ENCODE measurements at regions not wholly inside any gene's neighbourhood (a gene's known extent, or its start where the extent isn't known, plus 50 kb on each side); places are given as distances from the start of the nearest gene placed in this dataset.
"Not testable (repeated sequence)": the region's sequence is repeated elsewhere in the genome, so short reads cannot be mapped to it uniquely, and the experiment has no call there.

GRCh38 chr9:80485420-80486250 is 913.9 kb downstream of the TLE4 start:
- DNase-seq (ENCODE audit: low read depth in 2 of 2), result no peak

GRCh38 chr9:80482251-80482650 is 910.5 kb downstream of the TLE4 start:
- DNase-seq (ENCODE audit: low read depth in 2 of 2), result not testable (repeated sequence)

DNA sequence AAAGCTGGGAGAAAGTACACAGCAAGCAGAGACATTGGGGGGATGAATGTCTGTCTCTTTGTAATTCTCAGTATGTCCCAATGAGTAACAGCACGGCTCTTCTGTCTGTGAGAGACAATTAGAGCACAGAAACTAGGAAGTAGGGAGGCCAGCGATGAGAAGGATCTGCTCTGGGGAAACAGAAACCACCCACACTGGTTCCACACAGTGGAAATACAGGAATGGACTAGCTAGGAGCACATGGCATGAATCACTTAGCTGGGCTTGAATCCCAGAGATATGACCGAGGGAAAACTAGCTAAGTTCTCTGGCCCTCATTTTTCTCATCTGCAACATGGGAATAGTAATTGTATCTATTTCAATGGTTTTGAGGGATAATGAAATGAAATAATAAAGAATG is 895.9 kb downstream of the TLE4 start:
- DNase-seq (ENCODE audit: low read depth in 2 of 2), result no peak

GRCh38 chr9:80465556-80465955 is 893.8 kb downstream of the TLE4 start:
- no peak for DNase-seq (ENCODE audit: low read depth in 2 of 2)

- no peak for DNase-seq (ENCODE audit: low read depth in 2 of 2)
Measured at GRCh38 chr9:80449513-80449912, 877.7 kb downstream of the TLE4 start.

DNA sequence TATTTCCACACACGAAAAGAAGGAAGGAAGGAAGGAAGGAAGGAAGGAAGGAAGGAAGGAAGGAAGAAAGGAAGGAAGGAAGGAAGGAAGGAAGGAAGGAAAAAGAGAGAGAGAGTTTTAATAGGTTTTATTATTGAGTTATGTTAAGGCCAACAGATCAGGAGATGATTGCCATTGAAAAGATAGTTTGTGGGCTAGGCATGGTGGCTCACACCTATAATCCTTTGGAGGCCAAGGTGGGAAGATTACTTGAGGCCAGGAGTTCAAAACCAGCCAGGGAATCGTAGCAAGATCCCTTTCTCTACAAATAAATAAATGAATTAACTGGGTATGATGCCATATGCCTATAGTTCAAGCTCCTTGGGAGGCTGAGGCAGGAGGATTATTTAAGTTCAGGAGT is 877.2 kb downstream of the TLE4 start:
- no peak for DNase-seq (ENCODE audit: low read depth in 2 of 2)

DNA sequence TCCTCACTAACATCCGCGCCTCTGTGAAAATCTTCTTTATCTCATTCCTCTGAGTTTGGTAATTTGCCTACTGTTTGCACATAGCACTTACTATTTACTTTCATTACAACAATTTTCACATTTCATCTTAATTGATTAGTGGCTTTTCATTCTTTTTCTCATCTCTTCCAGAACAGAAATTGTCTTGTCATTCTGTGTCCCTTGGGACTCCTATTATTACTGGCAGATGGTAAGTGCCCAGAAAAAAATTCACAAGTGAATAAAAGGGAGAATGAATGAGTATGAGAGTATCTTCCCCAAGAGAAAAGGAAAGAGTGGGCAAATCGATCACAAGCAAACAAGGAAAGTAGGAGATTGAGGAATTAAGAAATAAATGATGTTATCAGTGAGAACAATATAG is 876.1 kb downstream of the TLE4 start:
- no peak for DNase-seq (ENCODE audit: low read depth in 2 of 2)

GRCh38 chr9:80440724-80441123 is 869.0 kb downstream of the TLE4 start:
- no peak for DNase-seq (ENCODE audit: low read depth in 2 of 2)

GRCh38 chr9:80437825-80438224 is 866.1 kb downstream of the TLE4 start:
- DNase-seq (ENCODE audit: low read depth in 2 of 2), result no peak

DNA sequence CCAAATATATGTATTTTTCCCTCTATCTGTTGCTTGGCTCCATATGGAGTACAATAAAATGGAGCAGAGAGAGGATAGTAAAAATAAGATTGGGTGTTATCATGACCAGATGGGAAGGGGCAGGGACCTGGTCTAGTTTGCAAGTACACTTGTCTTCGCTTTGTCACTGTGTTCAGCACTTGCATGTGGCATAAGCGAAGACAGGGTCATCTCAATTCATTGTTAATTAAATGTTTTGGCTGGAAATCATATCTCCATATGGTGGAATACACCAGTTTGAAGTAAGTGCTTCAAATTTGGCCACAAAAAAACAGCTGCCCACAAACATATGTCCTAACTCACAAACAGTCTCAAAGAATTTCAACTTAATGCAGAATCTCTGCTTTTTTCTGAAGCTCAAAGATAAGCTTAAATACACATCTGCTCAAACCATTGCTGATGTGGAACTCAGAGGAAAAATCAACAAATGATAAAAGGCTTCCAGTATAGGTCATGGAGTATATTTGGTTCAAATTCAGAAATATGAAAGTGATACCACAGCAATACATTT is 865.4 kb downstream of the TLE4 start:
- no peak for DNase-seq (ENCODE audit: low read depth in 2 of 2)

DNA sequence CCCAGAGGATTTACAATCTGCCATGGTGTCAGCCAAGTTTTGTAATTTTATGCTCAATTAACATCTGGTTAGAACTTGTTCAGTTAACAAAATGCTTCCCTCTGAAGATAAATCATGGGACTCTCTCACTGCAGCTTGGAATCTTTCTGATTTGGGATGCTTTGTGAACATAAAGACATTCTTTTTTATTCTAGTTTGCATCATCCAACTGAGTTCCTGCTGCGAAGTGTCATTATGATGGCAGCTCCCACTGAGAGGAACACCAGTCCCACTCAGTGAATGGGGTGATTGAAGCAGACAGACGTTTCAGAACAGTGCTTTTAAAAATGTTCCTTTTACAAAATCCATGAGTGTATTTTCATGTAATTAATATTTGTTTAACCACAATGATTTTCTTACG is 863.8 kb downstream of the TLE4 start:
- no peak for DNase-seq (ENCODE audit: low read depth in 2 of 2)

DNA sequence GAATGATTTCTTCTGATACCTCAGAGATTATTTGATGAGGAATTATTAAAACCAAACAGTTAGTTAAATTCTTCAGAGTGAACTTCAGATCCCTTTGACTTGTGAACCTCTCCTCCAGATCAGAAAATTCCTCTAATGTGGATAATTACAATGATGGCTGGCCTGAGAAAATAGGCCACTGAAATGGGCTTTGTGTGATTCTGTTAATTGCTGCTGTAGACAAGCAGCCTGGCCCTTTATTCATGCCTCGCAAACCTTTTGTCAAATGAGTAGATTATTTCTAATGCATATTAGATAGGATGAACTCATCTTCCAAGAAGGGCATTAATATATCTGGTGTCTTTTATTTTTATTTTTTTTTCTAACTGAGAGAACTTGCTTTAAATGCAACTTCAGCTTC is 855.2 kb downstream of the TLE4 start:
- DNase-seq (ENCODE audit: low read depth in 2 of 2), result no peak

DNA sequence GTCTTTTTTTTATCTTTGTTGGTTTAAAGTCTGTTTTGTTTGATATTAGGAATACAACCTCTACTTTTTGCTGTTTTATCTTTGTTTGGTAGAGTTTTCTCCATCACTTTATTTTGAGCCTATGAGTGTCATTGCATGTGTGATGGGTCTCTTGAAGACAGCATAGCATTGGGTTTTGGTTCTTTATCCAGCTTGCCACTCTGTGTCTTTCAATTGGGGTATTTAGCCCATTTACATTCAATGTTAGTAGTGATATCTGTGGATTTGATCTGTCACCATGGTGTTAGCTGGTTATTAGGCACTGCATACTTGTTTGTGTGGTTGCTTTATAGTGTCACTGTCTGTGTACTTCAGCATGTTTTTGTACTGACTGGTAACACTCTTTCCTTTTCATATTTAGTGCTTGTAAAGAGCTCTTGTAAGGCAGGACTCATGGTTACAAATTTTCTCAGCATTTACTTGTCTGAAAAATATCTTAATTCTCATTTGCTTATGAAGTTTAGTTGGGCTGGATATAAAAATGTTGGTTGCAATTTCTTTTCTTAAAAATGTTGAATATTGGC is 845.5 kb downstream of the TLE4 start:
- no peak for DNase-seq (ENCODE audit: low read depth in 2 of 2)

- no peak for DNase-seq (ENCODE audit: low read depth in 2 of 2)
Measured at GRCh38 chr9:80410106-80410505, 838.3 kb downstream of the TLE4 start.

DNA sequence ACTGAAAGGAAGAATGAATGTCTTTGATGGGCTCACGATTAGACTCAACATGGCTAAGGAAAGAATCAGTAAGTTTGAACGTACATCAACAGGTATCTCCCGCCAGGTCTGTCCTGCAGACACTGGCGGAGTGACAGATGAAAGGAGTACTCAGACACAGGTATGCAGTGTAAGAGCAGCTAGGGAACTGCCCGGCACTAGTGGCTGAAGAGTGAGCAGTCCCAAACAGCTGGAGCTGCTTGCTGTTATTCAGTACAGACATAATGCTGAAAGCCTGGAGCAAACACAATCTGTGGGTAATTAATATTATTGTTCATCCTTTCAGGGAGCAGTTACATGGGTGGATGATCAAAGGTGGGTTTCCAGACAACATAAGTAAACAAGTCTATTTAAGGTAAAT is 835.5 kb downstream of the TLE4 start:
- DNase-seq (ENCODE audit: low read depth in 2 of 2), result no peak

DNA sequence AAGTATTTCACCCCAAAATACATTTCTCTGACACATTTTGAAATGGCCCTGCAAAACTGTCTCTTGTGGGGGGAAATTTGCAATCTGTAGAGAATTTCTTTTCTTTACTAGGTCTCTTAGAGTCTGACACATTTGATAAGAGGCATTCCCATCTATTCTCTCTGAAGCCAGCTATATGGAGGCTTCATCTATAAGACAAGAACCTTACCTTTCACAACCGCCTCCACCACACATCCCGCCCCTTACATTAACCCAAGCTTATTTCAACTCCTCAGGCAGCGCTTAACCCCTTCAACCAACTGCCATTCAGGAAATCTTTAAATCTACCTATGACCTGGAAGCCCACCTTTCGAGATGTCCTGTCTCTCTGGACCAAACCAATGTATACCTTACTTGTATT is 829.5 kb downstream of the TLE4 start:
- DNase-seq (ENCODE audit: low read depth in 2 of 2), result no peak

- no peak for DNase-seq (ENCODE audit: low read depth in 2 of 2)
Measured at GRCh38 chr9:80400624-80401230, 829.0 kb downstream of the TLE4 start.

DNA sequence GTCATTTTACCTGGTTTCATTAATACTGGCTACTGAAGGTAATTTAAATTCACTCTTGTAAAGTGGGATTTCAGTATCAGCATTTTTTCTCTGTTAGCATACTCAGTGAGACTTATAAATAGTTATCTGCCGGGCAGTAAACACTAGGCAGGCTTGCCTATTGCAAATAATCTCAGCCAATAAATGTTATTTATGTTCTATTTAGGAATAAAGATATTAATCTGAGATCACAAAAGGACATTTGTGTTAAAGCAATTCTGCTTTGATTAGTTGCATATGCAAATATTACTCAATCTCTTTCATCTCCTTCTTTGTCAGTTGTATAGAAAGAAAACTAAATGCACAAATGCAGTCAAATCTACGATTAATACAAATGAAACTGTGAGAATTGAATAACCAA is 827.8 kb downstream of the TLE4 start:
- no peak for DNase-seq (ENCODE audit: low read depth in 2 of 2)

GRCh38 chr9:80387828-80388227 is 816.1 kb downstream of the TLE4 start:
- no peak for DNase-seq (ENCODE audit: low read depth in 2 of 2)

GRCh38 chr9:80385246-80385645 is 813.5 kb downstream of the TLE4 start:
- DNase-seq (ENCODE audit: low read depth in 2 of 2), result no peak

DNA sequence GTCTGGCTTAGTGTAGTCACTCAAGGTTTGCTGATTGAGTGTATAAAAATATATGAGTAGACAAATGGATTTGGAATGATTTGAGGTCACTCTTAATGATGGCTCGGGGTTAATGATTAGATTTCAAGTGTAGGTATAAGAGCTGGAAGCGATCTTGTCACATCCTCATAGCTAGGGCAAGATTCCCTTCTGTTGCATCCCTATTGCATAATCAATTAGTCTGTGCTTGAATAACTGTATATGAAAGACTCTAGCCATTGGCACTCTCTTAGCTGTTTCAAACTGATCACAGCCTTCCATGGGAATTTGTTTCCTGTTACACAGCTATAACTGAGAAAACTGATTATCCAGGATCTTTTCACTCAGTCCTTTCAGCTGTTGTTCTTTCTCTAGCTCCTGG is 811.6 kb downstream of the TLE4 start:
- no peak for DNase-seq (ENCODE audit: low read depth in 2 of 2)

DNA sequence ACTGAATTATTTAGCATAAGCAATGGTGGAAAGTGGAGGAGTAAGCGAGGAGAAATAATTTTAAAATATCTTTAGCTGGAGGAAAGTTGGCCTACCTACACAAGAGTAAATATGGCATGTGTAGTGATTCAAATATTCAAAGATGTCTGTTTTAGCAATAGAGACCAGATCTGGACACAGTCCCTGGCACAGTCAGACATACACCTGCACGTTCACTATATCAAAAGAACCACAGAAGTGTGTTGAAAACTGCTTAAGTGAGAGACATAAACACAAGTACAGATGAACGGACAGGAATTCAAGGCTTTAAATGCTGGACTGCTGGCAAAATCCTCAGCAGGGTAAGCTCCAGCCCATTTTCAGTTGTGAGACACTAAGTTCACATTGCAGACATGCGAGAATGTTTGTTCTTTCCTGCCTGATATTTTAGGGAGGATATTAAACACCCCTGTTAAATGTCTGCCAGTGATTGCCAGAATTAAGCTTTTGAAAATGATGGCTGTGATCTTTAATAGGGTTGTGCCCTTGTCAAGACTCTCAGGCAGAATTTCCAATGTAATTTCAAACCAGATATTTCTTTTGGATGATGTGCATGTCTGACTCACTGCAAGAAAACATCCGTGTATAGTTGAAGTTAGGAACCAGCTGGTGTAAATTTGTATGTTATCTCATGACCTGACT is 810.6 kb downstream of the TLE4 start:
- DNase-seq (ENCODE audit: low read depth in 2 of 2), result no peak

Measured in activated CD8-positive, alpha-beta memory T cell treated with anti-CD3 and anti-CD28 coated beads for 4 hours (primary cell).